ENCODE measurements at regions not wholly inside any gene's neighbourhood (a gene's known extent, or its start where the extent isn't known, plus 50 kb on each side); places are given as distances from the start of the nearest gene placed in this dataset.

DNA sequence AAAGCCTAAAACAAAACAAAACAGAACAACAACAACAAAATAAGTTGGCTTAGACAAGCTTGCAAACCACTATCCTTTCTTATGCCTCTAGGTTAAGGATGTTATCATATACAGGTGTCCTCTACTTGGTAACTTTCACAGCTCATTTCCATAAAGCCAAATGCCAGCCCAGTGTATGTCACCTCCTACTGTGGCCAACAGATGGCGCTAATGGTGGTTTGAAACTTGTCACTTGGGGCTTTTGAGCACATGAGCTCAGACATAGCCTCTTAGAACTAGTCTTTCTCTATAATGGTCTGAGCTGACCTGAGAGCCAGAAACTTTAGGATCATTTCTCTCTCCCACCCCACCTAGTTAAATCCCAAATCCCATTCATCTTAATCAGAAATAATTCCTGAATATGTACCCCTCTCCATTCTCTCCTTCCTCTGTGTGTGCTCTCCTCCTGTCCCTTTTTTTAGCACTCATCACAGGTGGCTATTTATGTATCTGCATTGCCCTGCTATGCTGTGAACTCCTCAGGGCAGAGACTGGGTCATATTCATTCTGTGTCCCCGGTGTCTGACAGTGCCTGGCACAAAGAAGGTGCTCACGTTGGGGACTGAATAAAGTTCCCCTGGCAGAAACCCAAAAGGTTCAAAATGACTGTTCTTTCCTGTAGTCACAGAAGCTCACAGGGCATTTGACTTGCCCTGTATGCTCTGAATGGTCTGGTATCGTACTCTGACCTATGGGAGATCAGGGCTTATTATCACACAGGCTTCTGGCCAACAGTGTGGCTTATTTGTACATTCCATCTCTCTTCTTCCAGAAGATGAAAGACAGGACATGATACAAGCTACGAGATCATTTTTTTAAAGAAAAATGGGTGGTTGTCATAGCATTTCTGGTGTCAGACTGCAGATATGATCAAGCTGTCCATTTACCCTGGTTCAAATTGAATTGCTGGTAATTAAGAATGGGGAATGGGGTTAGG lies 319.3 kb upstream of the AZI2 start:
- peaks cover 4% of the 10 kb centered on the region for H3K27me3 ChIP-seq (ENCODE audit: insufficient read depth, low read length)
- H3K9me3 ChIP-seq (ENCODE audit: low read length): no peaks in the 10 kb centered on the region
- H3K4me3 ChIP-seq (ENCODE audit: low read length): no peak overlapping the region
- no peaks in the 10 kb centered on the region for H3K36me3 ChIP-seq (ENCODE audit: insufficient read depth, low read length)
- H2AFZ ChIP-seq (ENCODE audit: low read depth, low read length): no peak overlapping the region
- H3K4me1 ChIP-seq (ENCODE audit: insufficient read depth, low read length): no peaks in the 10 kb centered on the region

DNA sequence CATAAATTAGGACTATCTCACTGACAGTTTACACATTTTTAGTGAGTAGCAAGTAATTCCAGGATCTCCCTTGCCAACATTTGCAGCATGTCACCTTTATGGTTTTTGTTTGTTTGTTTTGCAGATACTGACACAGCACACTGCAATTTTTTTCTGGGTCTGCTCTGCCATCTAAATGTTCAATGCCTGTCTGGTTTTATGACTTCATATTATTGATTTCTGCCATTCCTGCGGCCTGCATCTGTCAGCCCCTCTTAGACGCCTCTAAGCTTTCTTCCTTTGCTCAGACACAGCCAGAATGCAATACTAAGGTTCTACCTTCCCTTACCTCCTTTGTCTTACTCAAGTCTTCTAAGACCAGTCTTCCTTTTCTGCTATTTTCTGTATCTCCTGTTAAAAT lies 321.2 kb upstream of the AZI2 start:
- Histone ChIP-seq H3K4me1 (ENCODE audit: insufficient read depth, low read length) (no peaks in the 10 kb centered on the region), H3K36me3 (ENCODE audit: insufficient read depth, low read length) (no peaks in the 10 kb centered on the region), H3K27me3 (ENCODE audit: insufficient read depth, low read length) (peaks cover 4% of the 10 kb centered on the region), H3K9me3 (ENCODE audit: low read length) (no peaks in the 10 kb centered on the region), H3K4me3 (ENCODE audit: low read length) (no peak overlapping the region), H2AFZ (ENCODE audit: low read depth, low read length) (no peak overlapping the region)

DNA sequence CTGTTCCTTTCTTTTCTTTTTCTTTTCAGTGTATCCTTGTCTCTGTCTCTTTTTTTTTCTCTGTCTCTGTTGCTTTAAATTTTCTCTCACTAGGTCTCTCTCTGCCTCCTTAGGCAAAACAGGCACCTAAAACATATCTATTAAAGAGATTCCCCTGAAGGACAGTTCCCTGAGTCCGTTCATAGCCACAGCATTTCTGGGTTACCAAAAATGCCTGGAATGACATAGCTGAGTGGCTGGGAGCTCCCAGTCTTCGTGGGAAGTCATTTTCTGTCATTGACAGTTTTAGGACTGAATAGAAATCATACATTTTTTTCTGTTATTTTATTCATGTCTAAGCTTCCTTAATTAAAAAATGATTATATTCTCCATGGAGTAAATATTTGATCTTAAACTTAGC lies 323.8 kb upstream of the AZI2 start:
- Histone ChIP-seq H3K4me1 (ENCODE audit: insufficient read depth, low read length) (no peaks in the 10 kb centered on the region), H3K27me3 (ENCODE audit: insufficient read depth, low read length) (no peaks in the 10 kb centered on the region), H3K36me3 (ENCODE audit: insufficient read depth, low read length) (no peaks in the 10 kb centered on the region), H2AFZ (ENCODE audit: low read depth, low read length) (no peak overlapping the region), H3K9me3 (ENCODE audit: low read length) (no peaks in the 10 kb centered on the region), H3K4me3 (ENCODE audit: low read length) (no peak overlapping the region)

DNA sequence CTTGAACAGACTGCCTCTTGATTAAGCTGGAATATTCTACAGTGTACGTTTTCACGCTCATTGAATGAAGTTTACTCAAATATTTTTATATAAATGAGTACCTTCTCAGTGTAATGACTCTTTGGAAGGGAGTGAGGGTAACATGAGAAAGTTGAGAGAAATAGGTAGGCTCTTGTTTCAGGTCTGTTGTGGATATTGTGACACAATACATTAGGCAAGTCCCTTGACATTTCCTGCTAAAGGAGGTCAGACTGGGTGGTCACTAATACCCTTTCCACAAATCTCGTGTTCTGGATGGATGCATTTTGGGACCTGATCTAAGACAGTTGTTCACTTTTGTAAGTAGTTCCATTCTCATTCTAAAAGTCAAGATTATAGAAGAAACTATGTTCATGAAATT lies 324.8 kb upstream of the AZI2 start:
- Histone ChIP-seq H3K4me3 (ENCODE audit: low read length) (no peak overlapping the region), H3K36me3 (ENCODE audit: insufficient read depth, low read length) (no peaks in the 10 kb centered on the region), H2AFZ (ENCODE audit: low read depth, low read length) (no peak overlapping the region), H3K4me1 (ENCODE audit: insufficient read depth, low read length) (no peaks in the 10 kb centered on the region), H3K9me3 (ENCODE audit: low read length) (no peaks in the 10 kb centered on the region), H3K27me3 (ENCODE audit: insufficient read depth, low read length) (no peaks in the 10 kb centered on the region)

DNA sequence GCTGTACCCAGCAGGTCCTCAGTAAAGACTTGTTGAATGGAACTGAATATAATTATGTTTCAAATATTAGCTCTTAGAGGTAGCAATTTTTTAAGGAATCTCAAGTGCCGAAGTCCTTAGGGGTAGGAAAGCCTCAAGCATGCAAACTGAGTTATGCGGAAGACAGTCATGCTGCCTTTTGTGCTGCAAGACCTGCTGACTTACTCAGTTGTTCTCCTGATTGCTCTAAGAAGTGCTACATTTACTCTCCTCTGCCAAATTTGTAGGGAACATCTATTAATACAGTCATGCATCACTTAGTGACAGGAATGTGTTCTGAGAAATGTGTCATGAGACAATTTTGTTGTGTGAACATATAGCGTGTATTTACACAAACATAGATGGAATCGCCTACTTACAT lies 325.6 kb upstream of the AZI2 start:
- Histone ChIP-seq H3K27me3 (ENCODE audit: insufficient read depth, low read length) (no peaks in the 10 kb centered on the region), H2AFZ (ENCODE audit: low read depth, low read length) (no peak overlapping the region), H3K4me1 (ENCODE audit: insufficient read depth, low read length) (no peaks in the 10 kb centered on the region), H3K36me3 (ENCODE audit: insufficient read depth, low read length) (no peaks in the 10 kb centered on the region), H3K4me3 (ENCODE audit: low read length) (no peak overlapping the region), H3K9me3 (ENCODE audit: low read length) (no peaks in the 10 kb centered on the region)

DNA sequence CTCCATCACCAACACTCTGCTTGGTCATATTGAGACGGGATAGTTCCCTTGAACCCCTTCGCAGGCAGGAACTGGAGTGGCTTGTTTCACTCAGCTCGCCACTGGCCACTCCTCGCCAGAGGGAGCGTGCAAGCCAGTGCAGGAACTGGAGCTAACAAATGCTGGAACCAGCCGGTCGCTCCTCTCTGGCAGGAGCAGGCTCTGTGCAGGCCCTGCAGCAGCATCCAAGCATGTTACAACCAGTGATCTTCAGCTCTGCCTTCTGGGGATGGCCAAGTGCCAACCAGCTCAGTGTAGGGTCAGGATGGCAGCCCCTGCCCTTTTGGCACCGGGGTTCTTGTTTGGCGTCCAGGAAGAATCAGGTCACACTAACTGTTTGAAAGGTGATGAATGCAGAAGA lies 329.0 kb upstream of the AZI2 start:
- H3K36me3 ChIP-seq (ENCODE audit: insufficient read depth, low read length): no peaks in the 10 kb centered on the region
- no peak overlapping the region for H2AFZ ChIP-seq (ENCODE audit: low read depth, low read length)
- no peaks in the 10 kb centered on the region for H3K4me1 ChIP-seq (ENCODE audit: insufficient read depth, low read length)
- no peaks in the 10 kb centered on the region for H3K9me3 ChIP-seq (ENCODE audit: low read length)
- no peaks in the 10 kb centered on the region for H3K27me3 ChIP-seq (ENCODE audit: insufficient read depth, low read length)
- no peak overlapping the region for H3K4me3 ChIP-seq (ENCODE audit: low read length)

DNA sequence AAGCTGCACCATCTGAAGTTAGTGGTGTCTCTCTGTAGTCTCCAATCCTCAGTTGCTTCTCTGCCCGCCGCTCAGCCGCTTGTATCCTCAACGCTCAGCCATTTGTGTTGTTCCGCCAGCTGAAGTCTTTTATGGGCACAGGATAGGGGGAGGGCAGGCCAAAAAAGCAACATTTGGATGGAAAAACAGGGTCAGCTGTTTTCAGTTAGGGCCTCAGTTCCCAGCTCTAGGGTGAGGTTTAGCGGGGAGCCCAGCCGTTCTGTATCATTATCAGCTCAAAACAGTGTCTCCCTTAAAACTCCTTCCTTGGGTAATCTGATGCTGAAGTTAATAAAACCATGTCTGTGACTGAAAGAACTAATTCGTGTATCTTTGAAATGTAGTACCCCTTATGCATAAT lies 329.5 kb upstream of the AZI2 start:
- Histone ChIP-seq H3K36me3 (ENCODE audit: insufficient read depth, low read length) (no peaks in the 10 kb centered on the region), H2AFZ (ENCODE audit: low read depth, low read length) (no peak overlapping the region)

DNA sequence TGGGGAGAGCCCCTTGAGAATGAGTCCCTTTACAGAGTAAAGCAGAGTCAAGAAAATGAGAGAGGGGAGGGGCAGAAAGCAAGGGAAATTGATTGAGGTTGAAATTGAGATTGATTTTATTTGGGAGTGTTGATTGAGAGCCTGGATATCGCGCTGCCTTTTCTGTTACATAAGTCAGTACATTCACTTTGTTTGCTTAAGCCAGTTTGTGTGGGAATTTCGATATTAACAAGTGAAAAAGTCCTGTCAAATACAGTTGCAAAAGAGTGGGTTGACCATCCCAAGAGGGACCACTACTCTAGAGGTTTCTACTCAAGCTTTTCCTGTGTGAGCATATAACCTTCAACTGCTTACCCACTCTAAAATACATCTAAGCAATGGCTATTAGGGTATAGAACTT lies 331.4 kb upstream of the AZI2 start:
- H3K4me3 ChIP-seq (ENCODE audit: low read length): no peak overlapping the region
- no peaks in the 10 kb centered on the region for H3K36me3 ChIP-seq (ENCODE audit: insufficient read depth, low read length)
- H3K27me3 ChIP-seq (ENCODE audit: insufficient read depth, low read length): no peaks in the 10 kb centered on the region
- H3K9me3 ChIP-seq (ENCODE audit: low read length): no peaks in the 10 kb centered on the region
- H3K4me1 ChIP-seq (ENCODE audit: insufficient read depth, low read length): peaks cover under 1% of the 10 kb centered on the region
- H2AFZ ChIP-seq (ENCODE audit: low read depth, low read length): no peak overlapping the region

More for the DNA sequence above, 329.5 kb upstream of the AZI2 start:
- Histone ChIP-seq H3K27me3 (ENCODE audit: insufficient read depth, low read length) (no peaks in the 10 kb centered on the region), H3K4me3 (ENCODE audit: low read length) (no peak overlapping the region), H3K9me3 (ENCODE audit: low read length) (no peaks in the 10 kb centered on the region), H3K4me1 (ENCODE audit: insufficient read depth, low read length) (no peaks in the 10 kb centered on the region)

DNA sequence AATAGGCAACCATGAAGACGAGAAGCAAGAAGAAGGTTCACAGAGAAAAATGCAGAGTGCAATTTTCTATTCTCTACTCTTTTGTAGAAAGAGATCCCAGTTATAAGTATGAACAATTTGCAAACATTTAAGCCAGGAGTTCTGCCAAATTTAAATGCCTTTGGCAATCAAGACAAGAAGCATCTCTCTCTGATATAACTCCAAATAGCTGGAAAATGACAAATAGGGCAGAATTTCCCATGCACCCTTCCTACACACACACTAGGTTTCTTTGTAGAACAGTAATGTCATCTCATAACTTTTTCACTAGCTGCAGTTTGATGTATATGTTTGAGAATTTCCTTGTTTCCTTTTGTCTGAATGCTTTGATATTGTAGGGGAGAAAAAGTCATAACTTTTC lies 333.5 kb upstream of the AZI2 start:
- H3K36me3 ChIP-seq (ENCODE audit: insufficient read depth, low read length): no peaks in the 10 kb centered on the region
- no peaks in the 10 kb centered on the region for H3K27me3 ChIP-seq (ENCODE audit: insufficient read depth, low read length)
- no peaks in the 10 kb centered on the region for H3K9me3 ChIP-seq (ENCODE audit: low read length)
- H3K4me1 ChIP-seq (ENCODE audit: insufficient read depth, low read length): peaks cover 2% of the 10 kb centered on the region
- H2AFZ ChIP-seq (ENCODE audit: low read depth, low read length): no peak overlapping the region
- no peak overlapping the region for H3K4me3 ChIP-seq (ENCODE audit: low read length)

DNA sequence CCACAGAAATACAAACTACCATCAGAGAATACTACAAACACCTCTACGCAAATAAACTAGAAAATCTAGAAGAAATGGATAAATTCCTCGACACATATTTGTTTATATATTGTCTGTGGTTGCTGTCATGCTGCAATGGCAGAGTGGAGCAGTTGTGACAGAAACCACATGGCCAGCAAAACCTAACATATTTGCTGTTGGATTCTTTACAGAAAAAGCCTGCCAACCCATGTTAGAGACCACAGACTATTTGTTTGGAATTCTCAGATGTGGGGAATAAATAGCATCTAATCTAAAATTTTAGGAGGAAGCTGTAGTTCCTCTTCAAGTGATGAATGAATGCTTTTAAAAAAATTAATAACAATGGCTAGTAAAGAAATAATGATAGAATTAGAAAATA lies 341.6 kb upstream of the AZI2 start:
- peaks cover under 1% of the 10 kb centered on the region for H3K4me1 ChIP-seq (ENCODE audit: insufficient read depth, low read length)
- H3K36me3 ChIP-seq (ENCODE audit: insufficient read depth, low read length): no peaks in the 10 kb centered on the region
- no peaks in the 10 kb centered on the region for H3K27me3 ChIP-seq (ENCODE audit: insufficient read depth, low read length)
- H3K9me3 ChIP-seq (ENCODE audit: low read length): no peaks in the 10 kb centered on the region
- H3K4me3 ChIP-seq (ENCODE audit: low read length): no peak overlapping the region
- no peak overlapping the region for H2AFZ ChIP-seq (ENCODE audit: low read depth, low read length)

DNA sequence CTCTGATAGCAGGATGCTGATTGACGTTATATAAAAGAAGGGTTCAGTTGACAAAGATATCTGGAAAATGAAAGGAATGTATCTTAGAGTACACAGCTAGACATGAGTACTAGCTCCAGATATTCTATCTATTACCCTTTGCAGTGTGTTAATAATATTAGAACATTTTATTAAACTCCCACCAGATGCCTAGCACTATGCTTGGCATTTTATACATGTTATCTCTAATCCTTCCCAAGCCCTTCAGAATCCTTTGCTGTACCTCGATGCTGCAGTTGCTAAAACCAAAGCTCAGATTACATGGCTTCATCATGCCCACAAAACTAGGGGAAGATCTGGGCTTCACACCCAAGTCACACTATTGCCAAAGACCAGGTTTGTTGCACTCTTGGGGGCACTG lies 350.1 kb upstream of the AZI2 start:
- Histone ChIP-seq H3K4me1 (ENCODE audit: insufficient read depth, low read length) (peaks cover 2% of the 10 kb centered on the region), H3K9me3 (ENCODE audit: low read length) (no peaks in the 10 kb centered on the region)

DNA sequence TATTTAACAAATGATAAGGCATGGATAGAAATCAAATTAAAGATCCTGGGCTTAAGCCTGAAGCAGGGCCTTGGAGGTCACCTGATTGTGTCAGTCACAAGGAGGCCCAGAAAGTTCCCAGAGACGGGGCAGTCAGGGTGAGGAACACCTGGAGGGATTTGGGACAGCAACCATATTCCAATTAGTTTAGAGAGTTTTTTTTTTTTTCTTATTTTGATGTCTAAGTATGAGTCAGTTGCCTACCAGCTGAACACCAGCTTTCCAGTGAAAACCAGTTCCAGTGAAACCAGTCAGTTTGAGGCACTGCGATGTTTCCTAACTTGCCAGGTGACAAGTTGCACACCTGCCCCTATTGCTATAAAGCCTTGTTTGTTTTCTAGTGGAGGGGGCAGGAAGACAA lies 350.7 kb upstream of the AZI2 start:
- Histone ChIP-seq H3K4me3 (ENCODE audit: low read length) (no peak overlapping the region), H3K36me3 (ENCODE audit: insufficient read depth, low read length) (no peaks in the 10 kb centered on the region), H3K9me3 (ENCODE audit: low read length) (no peaks in the 10 kb centered on the region), H3K4me1 (ENCODE audit: insufficient read depth, low read length) (peaks cover 7% of the 10 kb centered on the region), H3K27me3 (ENCODE audit: insufficient read depth, low read length) (no peaks in the 10 kb centered on the region), H2AFZ (ENCODE audit: low read depth, low read length) (no peak overlapping the region)

More for the DNA sequence above, 350.1 kb upstream of the AZI2 start:
- H3K36me3 ChIP-seq (ENCODE audit: insufficient read depth, low read length): no peaks in the 10 kb centered on the region
- no peak overlapping the region for H2AFZ ChIP-seq (ENCODE audit: low read depth, low read length)
- H3K4me3 ChIP-seq (ENCODE audit: low read length): no peak overlapping the region
- H3K27me3 ChIP-seq (ENCODE audit: insufficient read depth, low read length): no peaks in the 10 kb centered on the region

DNA sequence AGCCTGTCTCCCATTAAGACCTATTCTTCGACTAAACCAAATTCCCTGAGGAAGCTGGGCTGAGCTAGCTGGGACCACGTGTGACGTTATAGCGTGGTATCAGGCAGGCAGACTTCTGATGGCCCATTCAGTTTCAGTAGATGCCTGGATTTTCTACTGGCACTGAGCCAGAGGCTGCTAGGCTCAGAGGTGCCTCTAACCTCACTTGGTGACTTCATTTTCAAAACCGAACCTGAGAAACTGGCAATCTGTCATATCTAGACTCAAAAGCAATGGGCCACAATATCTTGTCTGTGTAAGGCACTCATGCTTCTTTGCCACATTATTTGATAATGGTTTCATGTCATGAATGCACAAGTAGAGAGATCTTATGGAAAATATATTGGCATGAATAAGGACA lies 352.1 kb upstream of the AZI2 start:
- Histone ChIP-seq H3K4me3 (ENCODE audit: low read length) (no peak overlapping the region), H3K27me3 (ENCODE audit: insufficient read depth, low read length) (no peaks in the 10 kb centered on the region), H3K4me1 (ENCODE audit: insufficient read depth, low read length) (peaks cover 13% of the 10 kb centered on the region), H2AFZ (ENCODE audit: low read depth, low read length) (no peak overlapping the region), H3K36me3 (ENCODE audit: insufficient read depth, low read length) (no peaks in the 10 kb centered on the region), H3K9me3 (ENCODE audit: low read length) (no peaks in the 10 kb centered on the region)

DNA sequence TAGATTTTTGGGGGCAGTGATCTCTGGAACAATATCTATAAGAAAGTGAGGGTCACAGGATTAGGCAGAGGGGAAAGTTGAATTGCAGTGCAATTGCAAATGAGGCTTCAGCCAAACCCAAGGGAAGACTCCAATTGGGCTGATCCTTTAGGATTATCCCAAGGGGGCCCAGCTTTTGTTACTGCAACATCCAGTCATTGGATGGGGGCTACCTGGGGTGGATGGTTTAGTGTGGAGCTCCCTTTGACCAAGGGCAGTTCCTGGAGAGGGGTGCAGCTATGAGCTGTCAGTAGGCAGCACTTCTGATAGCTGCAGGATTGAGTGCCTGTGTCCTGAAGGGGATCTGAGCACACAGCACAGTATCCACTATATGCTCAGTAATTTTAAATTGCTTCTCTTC lies 355.2 kb upstream of the AZI2 start:
- H3K9me3 ChIP-seq (ENCODE audit: low read length): no peaks in the 10 kb centered on the region
- no peak overlapping the region for H3K4me3 ChIP-seq (ENCODE audit: low read length)
- H3K36me3 ChIP-seq (ENCODE audit: insufficient read depth, low read length): no peaks in the 10 kb centered on the region
- no peaks in the 10 kb centered on the region for H3K27me3 ChIP-seq (ENCODE audit: insufficient read depth, low read length)
- H2AFZ ChIP-seq (ENCODE audit: low read depth, low read length): no peak overlapping the region
- H3K4me1 ChIP-seq (ENCODE audit: insufficient read depth, low read length): peaks cover 13% of the 10 kb centered on the region

Data from neuron (in vitro differentiated cells).